Osteoblast (primary cell): ENCODE measurements at regions not wholly inside any gene's neighbourhood (a gene's known extent, or its start where the extent isn't known, plus 50 kb on each side); places are given as distances from the start of the nearest gene placed in this dataset.
"Not testable (repeated sequence)": the region's sequence is repeated elsewhere in the genome, so short reads cannot be mapped to it uniquely, and the experiment has no call there.

Experiments
- DNase-seq: peaks from one replicate; pipeline ENCODE4 v3.0.0; 2011; ENCODE audit warnings: low spot score, mixed read lengths; ENCODE audit not compliant: insufficient read length; ENCODE audit errors: missing footprints
- H2AFZ ChIP-seq: 2 replicates; pipeline ENCODE4 v1.6.0; 2011; ENCODE audit warnings: mild to moderate bottlenecking, low read length
- H3K27ac ChIP-seq: 2 replicates; pipeline ENCODE4 v1.5.1; 2011; ENCODE audit warnings: mild to moderate bottlenecking, low read depth, low read length, moderate library complexity
- H3K27me3 ChIP-seq: 2 replicates; pipeline ENCODE4 v1.6.0; 2012; ENCODE audit warnings: mild to moderate bottlenecking, control low read depth, inconsistent platforms, low read length, moderate library complexity; ENCODE audit not compliant: insufficient read depth
- H3K36me3 ChIP-seq: 2 replicates; pipeline ENCODE4 v1.5.1; 2011; ENCODE audit warnings: mild to moderate bottlenecking, low read length, control low read depth, moderate library complexity; ENCODE audit not compliant: insufficient read depth
- H3K4me1 ChIP-seq: 2 replicates; pipeline ENCODE4 v1.5.1; 2011; ENCODE audit warnings: mild to moderate bottlenecking, low read length, control low read depth, moderate library complexity; ENCODE audit not compliant: insufficient read depth
- H3K4me2 ChIP-seq: 2 replicates; pipeline ENCODE4 v1.6.0; 2011; ENCODE audit warnings: mild to moderate bottlenecking, low read length; ENCODE audit not compliant: insufficient read depth
- H3K4me3 ChIP-seq: fragments of 200-600 bp; sonication (generic); 3 replicates; pipeline ENCODE4 v1.5.1; 2012; ENCODE audit warnings: mild to moderate bottlenecking, low read length, inconsistent platforms; ENCODE audit not compliant: insufficient read depth
- H3K79me2 ChIP-seq: 2 replicates; pipeline ENCODE4 v1.6.0; 2012; ENCODE audit warnings: mild to moderate bottlenecking, low read length, control low read depth, inconsistent platforms; ENCODE audit not compliant: insufficient read depth
- H3K9me3 ChIP-seq: 2 replicates; pipeline ENCODE4 v1.5.1; 2011; ENCODE audit warnings: low read depth, low read length, control low read depth
- H4K20me1 ChIP-seq: 2 replicates; pipeline ENCODE4 v1.6.0; 2012; ENCODE audit warnings: mild to moderate bottlenecking, low read length, control low read depth; ENCODE audit not compliant: insufficient read depth
- TF ChIP-seq, protein P1 (sequence below): IDR thresholded peaks from 2 replicates; pipeline ENCODE4 v1.5.1; 2011; ENCODE audit warnings: mild to moderate bottlenecking, low read depth, low read length, moderate library complexity; ENCODE audit errors: extremely low read depth

DNA sequence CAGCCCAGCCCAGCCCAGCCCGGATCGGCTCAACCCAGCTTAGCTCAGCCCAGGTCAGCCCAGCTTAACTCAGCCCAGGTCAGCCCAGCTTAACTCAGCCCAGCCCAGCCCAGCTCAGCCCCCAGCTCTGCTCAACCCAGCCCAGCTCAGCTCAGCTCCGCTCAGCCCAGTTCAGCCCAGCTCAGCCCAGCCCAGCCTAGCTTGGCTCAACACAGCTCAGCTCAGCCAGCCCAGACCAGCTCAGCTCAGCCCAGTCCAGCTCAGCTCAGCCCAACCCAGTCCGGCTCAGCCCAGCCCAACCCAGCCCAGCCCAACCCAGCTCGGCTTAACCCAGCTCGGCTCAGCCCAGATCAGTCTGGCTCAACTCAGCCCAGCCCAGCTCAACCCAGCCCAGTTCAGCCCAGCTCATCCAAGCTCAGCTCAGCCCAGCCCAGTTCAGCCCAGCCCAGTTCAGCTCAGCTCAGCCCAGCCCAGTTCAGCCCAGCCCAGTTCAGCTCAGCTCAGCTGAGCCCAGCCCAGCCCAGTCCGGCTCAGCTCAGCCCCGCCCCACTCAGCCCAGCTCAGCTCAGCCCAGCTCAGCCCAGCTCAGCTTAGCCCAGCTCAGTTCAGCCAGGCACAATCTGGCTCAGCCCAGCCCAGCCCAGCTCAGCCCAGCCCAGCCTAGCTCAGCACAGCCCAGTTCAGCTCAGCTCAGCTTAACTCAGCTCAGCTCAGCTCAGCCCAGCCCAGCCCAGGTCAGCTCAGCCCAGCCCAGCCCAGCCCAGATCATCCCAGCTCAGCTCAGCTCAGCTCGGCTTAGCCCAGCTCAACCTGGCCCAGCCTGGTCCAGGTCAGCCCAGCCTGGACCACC is 331.7 kb downstream of the TMEM121 start:
- DNase-seq, result no peak
- no peaks in the 10 kb centered on the region for H3K9me3 ChIP-seq
- no peak overlapping the region for H3K4me3 ChIP-seq
- H3K79me2 ChIP-seq, result no peaks in the 10 kb centered on the region
- H3K27ac ChIP-seq, result no peak overlapping the region
- no peaks in the 10 kb centered on the region for H3K4me1 ChIP-seq
- H3K4me2 ChIP-seq, result no peak overlapping the region
- TF ChIP-seq, protein P1, sequence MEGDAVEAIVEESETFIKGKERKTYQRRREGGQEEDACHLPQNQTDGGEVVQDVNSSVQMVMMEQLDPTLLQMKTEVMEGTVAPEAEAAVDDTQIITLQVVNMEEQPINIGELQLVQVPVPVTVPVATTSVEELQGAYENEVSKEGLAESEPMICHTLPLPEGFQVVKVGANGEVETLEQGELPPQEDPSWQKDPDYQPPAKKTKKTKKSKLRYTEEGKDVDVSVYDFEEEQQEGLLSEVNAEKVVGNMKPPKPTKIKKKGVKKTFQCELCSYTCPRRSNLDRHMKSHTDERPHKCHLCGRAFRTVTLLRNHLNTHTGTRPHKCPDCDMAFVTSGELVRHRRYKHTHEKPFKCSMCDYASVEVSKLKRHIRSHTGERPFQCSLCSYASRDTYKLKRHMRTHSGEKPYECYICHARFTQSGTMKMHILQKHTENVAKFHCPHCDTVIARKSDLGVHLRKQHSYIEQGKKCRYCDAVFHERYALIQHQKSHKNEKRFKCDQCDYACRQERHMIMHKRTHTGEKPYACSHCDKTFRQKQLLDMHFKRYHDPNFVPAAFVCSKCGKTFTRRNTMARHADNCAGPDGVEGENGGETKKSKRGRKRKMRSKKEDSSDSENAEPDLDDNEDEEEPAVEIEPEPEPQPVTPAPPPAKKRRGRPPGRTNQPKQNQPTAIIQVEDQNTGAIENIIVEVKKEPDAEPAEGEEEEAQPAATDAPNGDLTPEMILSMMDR, result no peak
- H3K36me3 ChIP-seq, result no peaks in the 10 kb centered on the region
- H3K27me3 ChIP-seq, result no peaks in the 10 kb centered on the region
- H2AFZ ChIP-seq, result no peak overlapping the region
- H4K20me1 ChIP-seq, result no peaks in the 10 kb centered on the region

DNA sequence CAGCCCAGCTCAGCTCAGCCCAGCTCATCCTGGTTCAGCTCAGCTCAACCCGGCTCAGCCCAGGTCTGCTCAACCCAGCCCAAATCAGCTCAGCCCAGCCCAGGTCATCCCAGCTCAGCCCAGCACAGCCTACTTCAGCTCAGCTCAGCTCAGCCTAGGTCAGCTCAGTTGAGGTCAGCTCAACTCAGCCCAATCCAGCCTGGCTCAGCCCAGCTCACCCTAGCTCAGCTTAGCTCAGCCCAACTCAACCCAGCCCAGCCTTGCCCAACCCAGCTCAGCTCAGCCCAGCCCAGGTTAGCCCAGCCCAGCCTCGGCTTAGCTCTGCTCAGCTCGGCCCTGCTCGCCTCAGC is 332.3 kb downstream of the TMEM121 start:
- Histone ChIP-seq H3K4me3 (no peak overlapping the region), H3K79me2 (no peaks in the 10 kb centered on the region), H3K36me3 (no peaks in the 10 kb centered on the region), H3K4me2 (no peak overlapping the region), H3K27me3 (no peaks in the 10 kb centered on the region), H3K9me3 (no peaks in the 10 kb centered on the region), H4K20me1 (no peaks in the 10 kb centered on the region), H3K4me1 (no peaks in the 10 kb centered on the region), H2AFZ (no peak overlapping the region), H3K27ac (no peak overlapping the region)
- no peak for DNase-seq
- TF ChIP-seq, protein P1, result no peak

DNA sequence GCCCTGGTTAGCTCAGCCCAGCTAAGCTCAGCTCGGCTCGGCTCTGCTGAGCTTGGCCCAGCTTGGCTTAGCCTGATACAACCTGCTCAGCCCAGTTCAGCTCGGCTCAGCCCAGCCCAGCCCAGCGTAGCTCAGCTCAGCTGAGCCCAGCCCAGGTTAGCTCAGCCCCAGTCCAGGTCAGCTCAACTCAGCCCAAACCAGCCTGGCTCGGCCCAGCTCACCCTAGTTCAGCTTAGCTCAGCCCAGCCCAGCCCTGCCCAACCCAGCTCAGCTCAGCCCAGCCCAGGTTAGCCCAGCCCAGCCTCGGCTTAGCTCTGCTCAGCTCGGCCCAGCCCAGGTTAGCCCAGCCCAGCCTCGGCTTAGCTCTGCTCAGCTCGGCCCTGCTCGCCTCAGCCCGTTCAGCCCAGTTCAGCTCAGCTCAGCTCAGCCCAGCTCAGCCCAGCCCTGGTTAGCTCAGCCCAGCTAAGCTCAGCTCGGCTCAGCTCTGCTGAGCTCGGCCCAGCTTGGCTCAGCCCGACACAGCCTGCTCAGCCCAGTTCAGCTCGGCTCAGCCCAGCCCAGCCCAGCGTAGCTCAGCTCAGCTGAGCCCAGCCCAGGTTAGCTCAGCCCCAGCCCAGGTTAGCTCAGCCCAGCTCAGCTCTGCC is 332.8 kb downstream of the TMEM121 start:
- not testable (repeated sequence) for H3K36me3 ChIP-seq, H3K4me3 ChIP-seq, H3K27me3 ChIP-seq, H2AFZ ChIP-seq, DNase-seq, H3K79me2 ChIP-seq, H3K27ac ChIP-seq, H3K4me2 ChIP-seq, H4K20me1 ChIP-seq, H3K9me3 ChIP-seq, H3K4me1 ChIP-seq

DNA sequence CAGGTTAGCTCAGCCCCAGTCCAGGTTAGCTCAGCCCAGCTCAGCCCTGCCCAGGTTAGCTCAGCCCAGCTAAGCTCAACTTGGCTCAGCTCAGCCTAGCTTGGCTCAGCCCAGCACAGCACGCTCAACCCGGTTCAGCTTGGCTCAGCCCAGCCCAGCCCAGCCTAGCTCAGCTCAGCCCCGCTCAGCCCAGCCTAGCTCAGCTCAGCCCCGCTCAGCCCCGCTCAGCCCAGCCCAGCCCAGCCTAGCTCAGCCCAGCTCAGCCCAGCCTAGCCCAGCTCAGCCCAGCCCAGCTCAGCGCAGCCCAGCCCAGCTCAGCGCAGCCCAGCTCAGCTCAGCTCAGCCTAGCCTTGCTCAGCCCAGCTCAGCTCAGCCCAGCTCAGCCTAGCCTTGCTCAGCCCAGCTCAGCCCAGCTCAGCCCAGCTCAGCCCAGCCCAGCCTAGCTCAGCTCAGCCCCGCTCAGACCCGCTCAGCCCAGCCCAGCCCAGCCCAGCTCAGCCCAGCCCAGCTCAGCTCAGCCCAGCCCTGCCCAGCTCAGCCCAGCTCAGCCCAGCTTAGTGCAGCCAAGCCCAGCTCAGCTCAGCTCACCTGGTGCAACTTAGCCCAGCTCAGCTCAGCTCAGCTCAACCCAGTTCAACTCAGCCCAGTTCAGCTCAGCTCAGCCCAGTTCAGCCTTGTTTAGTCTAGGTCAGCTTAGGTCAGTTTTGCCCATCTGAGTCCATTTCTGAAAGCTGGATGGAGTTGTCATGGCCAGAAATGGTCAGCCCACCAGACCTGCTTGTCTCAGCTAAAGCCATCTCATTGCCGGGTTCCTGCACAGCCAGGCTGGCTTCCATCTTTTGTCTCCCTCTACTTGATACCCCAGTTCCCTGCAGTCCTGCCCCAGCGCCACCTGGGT is 333.6 kb downstream of the TMEM121 start:
- no peaks in the 10 kb centered on the region for H3K79me2 ChIP-seq
- no peak overlapping the region for H3K27ac ChIP-seq
- H2AFZ ChIP-seq, result no peak overlapping the region
- no peaks in the 10 kb centered on the region for H3K4me1 ChIP-seq
- TF ChIP-seq, protein P1, result no peak
- H3K4me2 ChIP-seq, result no peak overlapping the region
- H4K20me1 ChIP-seq, result no peaks in the 10 kb centered on the region
- no peaks in the 10 kb centered on the region for H3K36me3 ChIP-seq
- no peak for DNase-seq
- H3K27me3 ChIP-seq, result no peaks in the 10 kb centered on the region
- no peak overlapping the region for H3K4me3 ChIP-seq
- no peaks in the 10 kb centered on the region for H3K9me3 ChIP-seq
